ENCODE measurements at regions not wholly inside any gene's neighbourhood (a gene's known extent, or its start where the extent isn't known, plus 50 kb on each side); places are given as distances from the start of the nearest gene placed in this dataset. TPM values are rescaled to one million over a fixed set of nuclear protein-coding genes. Genes with fewer than 3 reads are reported as not detected.

- no peak overlapping the region for H3K4me3 ChIP-seq (ENCODE audit: control extremely low read depth in 1 of 5, extremely low read depth in 1 of 5, insufficient read depth in 1 of 5, low read depth in 2 of 5, low read length in 4 of 5)
- H3K27ac ChIP-seq (ENCODE audit: low read length in 2 of 2), result no peak overlapping the region
- peaks cover 4 to 6% of the 10 kb centered on the region in 2 donors for H3K4me1 ChIP-seq (ENCODE audit: control insufficient read depth in 2 of 2, insufficient read depth in 2 of 2, low read length in 2 of 2)
- H3K9ac ChIP-seq (ENCODE audit: low read length), result no peak overlapping the region
- DNase-seq, result no peak
- H3K4me2 ChIP-seq (replicated peaks; ENCODE audit: low read depth, low read length, poor library complexity, severe bottlenecking), result no peak overlapping the region
- Mint-ChIP-seq H3K9me3 (ENCODE audit: insufficient read depth) (no peaks in the 10 kb centered on the region), H3K4me1 (peaks cover 8% of the 10 kb centered on the region), H3K27ac (no peak overlapping the region), H3K27me3 (peaks cover 47% of the 10 kb centered on the region), H3K4me3 (no peak overlapping the region)
- intact Hi-C loops (cut with micrococcal nuclease), result no loop called here
- no peaks in the 10 kb centered on the region for H4K20me1 ChIP-seq (ENCODE audit: control insufficient read depth, insufficient read depth, low read length, poor library complexity, severe bottlenecking)
- peaks cover 0 to 29% (median 15%) of the 10 kb centered on the region in 4 experiments for H3K27me3 ChIP-seq (replicated peaks in 1 of 4; ENCODE audit: control extremely low read depth in 1 of 4, control insufficient read depth in 3 of 4, insufficient read depth in 4 of 4, low read length in 3 of 4)
- ATAC-seq (ENCODE audit: low read depth), result no peak
- no peaks in the 10 kb centered on the region for H3K79me2 ChIP-seq (ENCODE audit: control insufficient read depth, insufficient read depth, low read length)
- ChIA-PET POLR2A (no interaction called here), CTCF (no interaction called here)
- WGBS (ENCODE audit: insufficient coverage), result 71% methylated on average over 1 of the region's 1 CpG
- no peaks in the 10 kb centered on the region for H3K9me3 ChIP-seq (ENCODE audit: control extremely low read depth in 1 of 3, control insufficient read depth in 2 of 3, insufficient read depth in 1 of 3, low read length in 2 of 3)
- no peaks in the 10 kb centered on the region for H3K36me3 ChIP-seq (replicated peaks in 1 of 2; ENCODE audit: control extremely low read depth in 1 of 2, control insufficient read depth in 1 of 2, extremely low read depth in 1 of 2, insufficient read depth in 2 of 2, low read length in 1 of 2)
- TF ChIP-seq CTCF (IDR thresholded peaks at IDR 0.05), result no peak
- TF ChIP-seq EZH2 (IDR thresholded peaks at IDR 0.05; ENCODE audit: borderline replicate concordance, insufficient read depth, low read depth, low read length, poor library complexity, severe bottlenecking), result no peak
- no peak overlapping the region for H2AFZ ChIP-seq (ENCODE audit: insufficient read depth, low read depth, low read length, poor library complexity, severe bottlenecking)
These were observed 51.8 kb upstream of the CCDC150 start for GRCh38 chr2:196587739-196588138.

- ChIA-PET POLR2A (no interaction called here), CTCF (no interaction called here)
- peaks cover 57% of the 10 kb centered on the region for H3K27me3 Mint-ChIP-seq
- H4K20me1 ChIP-seq (ENCODE audit: control insufficient read depth, insufficient read depth, low read length, poor library complexity, severe bottlenecking), result no peaks in the 10 kb centered on the region
- no peaks in the 10 kb centered on the region for H3K79me2 ChIP-seq (ENCODE audit: control insufficient read depth, insufficient read depth, low read length)
- no peak overlapping the region for H2AFZ ChIP-seq (ENCODE audit: insufficient read depth, low read depth, low read length, poor library complexity, severe bottlenecking)
- H3K27me3 ChIP-seq (replicated peaks in 1 of 4; ENCODE audit: control extremely low read depth in 1 of 4, control insufficient read depth in 3 of 4, insufficient read depth in 4 of 4, low read length in 3 of 4), result peaks cover 0 to 40% (median 18%) of the 10 kb centered on the region in 4 experiments
- H3K4me1 ChIP-seq (ENCODE audit: control insufficient read depth in 2 of 2, insufficient read depth in 2 of 2, low read length in 2 of 2), result peaks cover 8 to 11% of the 10 kb centered on the region in 2 donors
- DNase-seq (no peak), ATAC-seq (ENCODE audit: low read depth) (no peak)
- no peak overlapping the region for H3K27ac Mint-ChIP-seq
- no peaks in the 10 kb centered on the region for H3K36me3 ChIP-seq (replicated peaks in 1 of 2; ENCODE audit: control extremely low read depth in 1 of 2, control insufficient read depth in 1 of 2, extremely low read depth in 1 of 2, insufficient read depth in 2 of 2, low read length in 1 of 2)
- intact Hi-C loops (cut with micrococcal nuclease), result no loop called here
- no peak overlapping the region for H3K4me3 Mint-ChIP-seq
- WGBS (ENCODE audit: insufficient coverage), result no CpG with 5 or more reads among the region's 1 CpG
- no peak overlapping the region for H3K9ac ChIP-seq (ENCODE audit: low read length)
- no peaks in the 10 kb centered on the region for H3K9me3 ChIP-seq (ENCODE audit: control extremely low read depth in 1 of 3, control insufficient read depth in 2 of 3, insufficient read depth in 1 of 3, low read length in 2 of 3)
- peaks cover 12% of the 10 kb centered on the region for H3K4me1 Mint-ChIP-seq
- no peak overlapping the region for H3K4me2 ChIP-seq (replicated peaks; ENCODE audit: low read depth, low read length, poor library complexity, severe bottlenecking)
- H3K4me3 ChIP-seq (ENCODE audit: control extremely low read depth in 1 of 5, extremely low read depth in 1 of 5, insufficient read depth in 1 of 5, low read depth in 2 of 5, low read length in 4 of 5), result no peak overlapping the region
- H3K27ac ChIP-seq (ENCODE audit: low read length in 2 of 2), result no peak overlapping the region
- TF ChIP-seq EZH2 (IDR thresholded peaks at IDR 0.05; ENCODE audit: borderline replicate concordance, insufficient read depth, low read depth, low read length, poor library complexity, severe bottlenecking) (no peak), CTCF (IDR thresholded peaks at IDR 0.05) (no peak)
- H3K9me3 Mint-ChIP-seq (ENCODE audit: insufficient read depth), result no peaks in the 10 kb centered on the region
These were observed 50.1 kb upstream of the CCDC150 start for GRCh38 chr2:196589419-196589818.

Small RNA genes in the stretch of these regions (small RNA-seq; reads per million reads assigned to genes)
- gene RN7SL820P (ENCODE audit: insufficient read length, low read depth, low replicate concordance), result not detected
